ENCODE measurements at regions not wholly inside any gene's neighbourhood (a gene's known extent, or its start where the extent isn't known, plus 50 kb on each side); places are given as distances from the start of the nearest gene placed in this dataset.
A peak's percentile ranks its signal among the peaks of the same experiment; 100 is the strongest.
"Not testable (repeated sequence)": the region's sequence is repeated elsewhere in the genome, so short reads cannot be mapped to it uniquely, and the experiment has no call there.

DNA sequence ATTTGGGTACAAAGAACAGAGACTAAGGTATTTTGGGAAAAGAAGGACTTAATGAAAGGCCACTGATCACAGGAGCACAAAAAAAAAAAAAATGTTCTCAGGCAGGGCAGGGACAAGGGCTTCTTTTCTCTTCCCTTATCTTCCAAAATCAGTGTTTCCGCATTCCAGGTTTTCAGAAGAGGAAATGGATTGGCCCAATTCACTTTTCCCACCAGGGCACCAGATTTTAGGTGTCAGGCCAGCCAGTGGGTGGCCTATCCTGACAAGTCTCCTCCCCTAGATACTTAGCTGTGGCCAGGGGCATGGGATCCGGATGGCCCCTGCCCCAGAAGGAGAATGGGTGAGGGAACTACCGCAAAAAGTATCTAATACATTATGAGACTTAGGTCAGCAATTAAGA is 88.9 kb upstream of the WAC start:
- DNase-seq (ENCODE audit: low read depth), result no peak

DNA sequence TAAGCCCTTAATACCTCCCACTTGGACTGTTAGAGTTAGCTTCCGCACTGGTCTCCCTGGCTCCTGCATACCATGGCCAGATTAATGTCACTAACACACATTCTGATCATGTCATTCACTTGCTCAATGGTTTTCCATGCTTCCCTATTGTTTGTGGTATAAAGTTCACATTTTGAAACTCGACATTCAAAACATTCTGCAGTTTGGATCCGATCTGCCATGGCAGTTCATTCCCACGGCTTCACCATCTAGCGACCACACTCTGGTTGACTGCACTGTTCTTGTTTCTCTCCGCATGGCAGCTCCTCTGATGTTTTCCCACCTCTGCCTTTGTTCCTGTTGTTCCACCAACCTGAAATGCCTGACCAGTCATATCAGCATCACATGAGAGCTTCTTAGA is 87.4 kb upstream of the WAC start:
- no peak for DNase-seq (ENCODE audit: low read depth)

DNA sequence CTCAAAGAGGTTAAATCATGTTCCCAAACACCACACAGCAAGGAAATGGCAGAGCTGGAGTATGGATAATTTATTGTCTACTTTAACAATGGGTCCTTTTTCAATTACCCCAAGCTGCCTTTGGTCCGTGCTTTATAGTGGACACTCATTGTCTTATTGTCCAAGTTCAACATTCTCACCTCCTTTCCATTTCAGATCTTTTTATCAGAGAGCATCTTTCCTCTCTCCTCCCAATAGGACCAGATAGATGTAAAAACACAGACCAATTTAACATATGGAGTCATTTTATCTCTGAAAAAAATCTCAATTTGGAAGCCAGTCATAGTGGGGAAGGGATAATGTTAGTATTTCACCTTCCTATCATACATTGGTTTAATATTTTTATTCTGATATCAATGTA is 83.5 kb upstream of the WAC start:
- DNase-seq (ENCODE audit: low read depth), result no peak

GRCh38 chr10:28449926-28450325 is 83.0 kb upstream of the WAC start:
- no peak for DNase-seq (ENCODE audit: low read depth)

- no peak for DNase-seq (ENCODE audit: low read depth)
Measured at GRCh38 chr10:28453926-28454325, 79.0 kb upstream of the WAC start.

GRCh38 chr10:28457110-28457509 is 75.8 kb upstream of the WAC start:
- no peak for DNase-seq (ENCODE audit: low read depth)

- DNase-seq (ENCODE audit: low read depth), result not testable (repeated sequence)
Measured at GRCh38 chr10:28457873-28458272, 75.0 kb upstream of the WAC start.

DNA sequence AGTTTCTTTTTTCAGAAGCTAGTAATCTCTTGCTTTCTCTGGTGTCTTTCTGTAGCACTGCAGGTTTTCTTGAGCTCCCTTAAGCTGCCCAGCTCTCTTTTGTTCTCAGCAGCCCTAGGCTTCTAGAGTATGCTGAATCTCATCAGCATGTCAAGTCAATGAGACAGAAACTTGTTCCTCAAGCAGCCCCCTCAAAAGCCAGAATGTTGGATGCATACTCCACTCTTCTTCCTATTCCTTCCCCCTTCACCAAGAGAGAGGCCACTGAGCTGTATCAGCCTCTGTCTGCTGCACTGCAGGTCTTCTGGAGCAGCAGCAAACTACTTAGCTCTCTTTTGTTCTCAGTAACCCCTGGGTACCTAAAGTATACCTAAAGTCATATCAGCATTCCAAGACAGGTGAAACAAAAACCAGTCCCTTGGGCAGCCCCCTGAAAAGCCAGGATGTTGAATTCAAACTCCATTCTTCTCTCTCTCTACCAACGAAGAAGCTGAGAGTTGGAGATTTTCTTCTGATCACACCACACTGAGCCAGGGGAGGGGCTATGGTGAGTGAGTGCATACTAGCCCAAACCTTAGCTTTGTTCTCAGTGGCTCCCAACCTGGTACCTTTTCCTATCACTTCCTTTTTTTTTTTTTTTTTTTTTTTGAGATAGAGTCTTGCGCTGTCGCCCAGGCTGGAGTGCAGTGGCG is 73.3 kb upstream of the WAC start:
- no peak for DNase-seq (ENCODE audit: low read depth)

GRCh38 chr10:28463141-28463540 is 69.8 kb upstream of the WAC start:
- DNase-seq (ENCODE audit: low read depth), result no peak

DNA sequence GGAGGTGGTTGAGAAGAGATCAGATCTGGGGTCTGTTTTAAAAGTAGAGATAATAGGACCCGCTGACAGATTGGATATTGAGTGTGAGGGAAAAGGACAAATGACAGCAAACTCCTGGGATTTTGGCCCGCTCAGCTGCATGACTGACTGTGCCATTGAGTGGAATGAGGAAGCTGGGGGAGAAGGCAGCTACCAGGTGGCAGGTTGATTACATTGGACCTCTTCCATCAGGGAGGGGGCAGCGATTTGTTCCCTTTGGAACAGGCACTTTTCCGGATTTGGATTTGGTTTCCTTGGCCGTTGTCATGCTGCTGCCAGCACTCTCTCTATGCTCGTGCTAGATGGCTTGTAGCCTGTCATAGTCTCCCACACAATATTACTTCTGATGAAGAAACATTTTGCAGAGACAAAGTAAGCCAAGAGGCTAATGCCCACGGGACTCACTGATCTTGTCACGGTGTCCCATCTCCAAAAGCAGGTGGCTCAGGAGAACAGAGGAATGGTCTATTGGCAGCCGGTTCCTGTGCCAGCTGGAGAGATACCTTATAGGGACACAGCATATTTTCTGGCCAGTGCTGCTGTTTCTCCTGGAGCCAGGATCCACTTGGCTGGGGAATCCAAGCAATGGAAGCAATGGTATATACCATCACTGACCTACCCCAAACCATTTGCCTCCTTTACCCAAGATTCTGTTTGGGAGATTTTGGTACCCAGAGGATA is 69.1 kb upstream of the WAC start:
- no peak for DNase-seq (ENCODE audit: low read depth)

GRCh38 chr10:28467615-28468014 is 65.3 kb upstream of the WAC start:
- DNase-seq (ENCODE audit: low read depth), result no peak

DNA sequence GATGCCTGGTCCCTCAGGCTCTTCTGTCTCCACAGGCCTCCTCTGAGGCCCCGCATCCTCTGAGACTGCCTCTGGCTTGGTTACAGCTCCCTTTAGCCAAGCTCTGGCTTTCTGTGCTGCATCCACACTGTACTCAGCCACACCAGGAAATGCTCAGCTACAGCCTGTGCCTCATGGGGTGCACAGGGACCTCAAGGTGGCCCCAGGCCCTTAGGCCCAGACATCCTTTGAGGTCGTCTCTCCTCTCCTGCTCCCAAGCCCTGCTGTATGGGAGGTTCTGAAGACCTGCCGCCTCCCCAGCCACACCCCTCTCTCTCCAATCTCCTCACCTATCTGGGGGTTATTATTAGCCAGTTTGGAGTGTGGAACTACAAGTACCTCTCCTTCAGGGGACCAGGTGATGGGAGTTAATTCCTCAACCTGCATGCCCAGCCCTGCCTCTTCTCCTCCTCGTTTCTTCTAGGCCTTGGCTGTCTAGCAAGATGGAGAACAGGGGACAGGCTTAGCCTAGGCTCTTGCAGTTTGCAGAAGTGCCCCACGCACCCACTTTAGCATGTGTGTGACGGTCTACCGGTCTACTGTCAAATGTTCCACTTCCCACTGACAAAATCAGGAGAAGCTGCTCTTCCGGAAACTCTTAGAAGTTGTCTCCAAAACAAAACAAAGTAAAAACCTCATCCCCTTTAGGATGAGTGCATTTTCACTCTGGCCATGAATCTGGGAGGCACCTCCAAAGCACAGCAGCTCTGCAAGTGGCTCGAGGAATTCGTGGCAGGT is 64.0 kb upstream of the WAC start:
- DNase-seq (ENCODE audit: low read depth), result no peak

DNA sequence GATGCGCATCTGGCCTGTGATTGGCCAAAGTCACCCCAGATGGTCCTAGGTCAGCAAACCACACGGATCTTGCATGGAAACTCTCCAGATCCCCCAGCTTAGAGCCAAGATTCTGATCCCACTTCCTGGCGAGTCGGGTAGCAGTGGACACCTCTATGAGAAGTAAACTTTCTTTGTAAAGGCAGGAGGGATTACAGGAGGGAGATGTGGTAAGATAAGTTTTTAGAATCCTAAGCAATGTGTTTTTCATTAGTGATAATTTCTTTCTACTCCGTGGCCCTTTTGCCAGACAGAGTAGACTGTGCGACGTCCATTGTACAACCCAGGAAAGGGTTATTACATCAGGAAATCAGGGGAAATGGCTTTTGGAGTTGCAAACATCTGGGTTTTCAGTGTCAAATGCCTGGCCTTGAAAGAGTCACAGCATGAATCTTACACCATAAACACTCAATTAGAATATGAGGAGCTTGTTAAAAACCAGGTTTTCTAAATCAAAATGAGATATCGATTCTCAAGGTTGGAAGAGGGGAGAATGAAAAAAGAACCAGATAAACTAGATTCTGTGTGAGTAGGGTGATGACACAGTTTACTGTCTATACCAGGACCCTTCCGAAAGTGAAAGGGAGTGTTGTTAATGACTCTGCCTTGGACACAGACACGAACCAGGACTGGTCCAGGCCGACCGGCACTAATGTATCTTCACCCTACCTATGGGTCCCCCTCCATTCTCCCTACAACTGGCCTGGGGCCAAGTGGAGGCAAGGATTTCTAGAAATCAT is 61.9 kb upstream of the WAC start:
- DNase-seq (ENCODE audit: low read depth), result peak; percentile 2

- no peak for DNase-seq (ENCODE audit: low read depth)
Measured at GRCh38 chr10:28471652-28472050, 61.3 kb upstream of the WAC start.

DNA sequence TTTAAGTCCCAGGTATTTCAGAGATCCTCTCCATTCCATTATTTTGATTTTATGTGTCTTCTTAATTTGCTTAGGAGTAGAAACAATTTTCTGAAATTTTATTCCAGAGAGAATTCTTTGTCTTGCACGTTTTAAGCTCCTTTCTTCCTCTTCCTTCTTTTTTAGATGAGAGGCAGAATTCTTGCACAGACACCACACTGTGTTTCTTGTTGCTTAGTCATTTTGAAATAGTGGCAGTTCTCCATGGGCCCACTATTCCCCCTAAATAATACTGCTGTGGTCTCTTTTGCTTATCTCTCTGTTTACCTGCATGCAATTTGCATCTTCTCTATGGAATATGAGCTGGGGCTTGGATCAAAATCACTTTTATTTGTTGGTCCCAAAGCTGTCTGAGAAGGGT is 54.3 kb upstream of the WAC start:
- DNase-seq (ENCODE audit: low read depth), result no peak

- DNase-seq (ENCODE audit: low read depth), result peak; percentile 33
Measured at GRCh38 chr10:28479425-28479865, 53.5 kb upstream of the WAC start.

- DNase-seq (ENCODE audit: low read depth), result no peak
Measured at GRCh38 chr10:28479927-28480627, 52.8 kb upstream of the WAC start.

DNA sequence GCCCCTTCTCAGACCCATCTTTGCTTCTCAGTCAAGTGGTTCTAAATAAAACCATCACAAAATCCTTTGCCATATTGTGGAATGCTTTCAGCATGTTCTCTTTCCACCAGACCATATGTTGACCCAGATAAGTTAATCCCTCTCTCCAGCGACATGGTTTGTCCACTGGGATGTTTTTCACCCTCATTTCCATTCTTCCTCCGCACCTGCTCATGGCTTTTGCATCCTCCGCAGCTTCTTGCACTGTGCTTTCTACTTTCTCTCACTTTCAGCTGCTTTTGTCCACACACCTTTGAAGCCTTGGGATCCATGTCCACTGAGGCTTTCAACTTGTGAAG is 52.3 kb upstream of the WAC start:
- no peak for DNase-seq (ENCODE audit: low read depth)

DNA sequence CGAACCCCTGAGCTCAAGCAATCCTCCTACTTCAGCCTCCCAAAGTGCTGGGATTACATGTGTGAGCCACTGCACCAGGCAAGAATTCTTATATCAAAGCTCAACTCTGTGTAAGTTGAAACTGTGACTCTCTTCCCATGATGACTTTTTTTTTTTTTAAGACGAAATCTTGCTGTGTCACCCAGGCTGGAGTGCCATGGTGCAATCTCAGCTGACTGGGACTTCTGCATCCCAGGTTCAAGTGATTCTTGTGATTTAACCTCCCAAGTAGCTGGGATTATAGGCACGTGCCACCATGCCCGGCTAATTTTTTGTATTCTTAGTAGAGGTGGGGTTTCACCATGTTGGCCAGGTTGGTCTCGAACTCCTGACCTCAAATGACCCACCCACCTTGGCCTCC is 51.6 kb upstream of the WAC start:
- not testable (repeated sequence) for DNase-seq (ENCODE audit: low read depth)

GRCh38 chr10:28481968-28482367 is 51.0 kb upstream of the WAC start:
- no peak for DNase-seq (ENCODE audit: low read depth)

All from RPMI7951 (cell line).